HuH-7 (cell line): ENCODE measurements at regions not wholly inside any gene's neighbourhood (a gene's known extent, or its start where the extent isn't known, plus 50 kb on each side); places are given as distances from the start of the nearest gene placed in this dataset.

Experiments
- DNase-seq: peaks from one replicate; pipeline ENCODE4 v3.0.0; 2011; ENCODE audit warnings: low spot score

DNA sequence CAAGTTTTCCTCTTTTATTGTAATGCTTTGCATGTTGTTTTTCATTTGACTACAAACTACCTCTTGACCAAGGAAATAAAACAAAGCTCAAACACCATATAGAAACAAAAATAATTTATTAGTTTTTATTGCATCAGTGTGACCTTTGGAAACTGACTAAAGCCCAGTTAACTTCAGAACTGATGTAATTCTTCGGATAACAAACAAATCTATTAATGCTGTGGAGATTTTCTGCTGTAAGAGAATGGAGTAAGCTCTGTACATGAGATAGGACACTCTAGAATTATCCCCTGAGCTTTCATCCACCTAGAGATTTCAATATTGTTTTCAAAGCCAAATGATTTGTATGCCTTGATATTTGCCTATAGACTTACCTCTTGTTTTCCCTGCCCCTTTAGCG lies 154.0 kb upstream of the KCNK2 start:
- DNase-seq, result no peak

DNA sequence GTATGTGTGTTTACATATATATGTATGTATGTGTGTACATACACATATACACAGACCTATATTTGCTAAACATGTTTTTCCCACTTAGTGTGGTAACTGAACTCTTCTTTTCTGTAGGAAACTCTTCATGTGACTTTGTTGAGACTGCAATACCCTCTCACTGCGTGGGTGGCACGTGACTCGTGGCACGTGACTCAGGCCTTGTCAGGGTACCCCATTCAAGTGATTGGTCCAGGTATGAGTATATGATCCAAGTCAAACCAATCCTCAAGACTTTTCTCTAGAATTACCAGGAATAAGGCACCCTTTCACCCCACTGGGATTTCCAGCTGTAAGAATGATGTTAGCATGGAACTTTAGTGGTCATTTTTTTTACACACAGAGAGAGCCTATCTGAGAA lies 149.2 kb upstream of the KCNK2 start:
- no peak for DNase-seq

DNA sequence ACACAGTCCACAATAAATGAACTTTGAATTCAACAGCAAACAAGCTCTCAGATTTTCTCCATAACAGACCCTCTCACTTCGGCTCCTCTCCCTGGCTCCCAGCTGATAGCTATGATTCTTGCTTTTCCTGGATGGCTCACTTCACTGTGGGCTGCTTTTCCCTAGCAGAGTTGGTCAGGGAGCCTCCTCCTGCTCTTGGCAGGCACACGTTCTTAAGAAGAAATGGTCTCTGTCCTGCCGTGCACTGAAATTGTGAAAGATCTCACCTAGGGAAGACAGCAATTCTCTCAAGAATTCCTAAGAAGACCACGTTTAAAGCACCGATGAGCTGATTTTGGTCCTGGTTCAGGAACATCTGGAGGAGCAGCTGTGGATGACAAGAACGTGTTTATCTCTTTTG lies 148.5 kb upstream of the KCNK2 start:
- no peak for DNase-seq

GRCh38 chr1:214935258-214935657 lies 147.3 kb upstream of the KCNK2 start:
- DNase-seq, result no peak

DNA sequence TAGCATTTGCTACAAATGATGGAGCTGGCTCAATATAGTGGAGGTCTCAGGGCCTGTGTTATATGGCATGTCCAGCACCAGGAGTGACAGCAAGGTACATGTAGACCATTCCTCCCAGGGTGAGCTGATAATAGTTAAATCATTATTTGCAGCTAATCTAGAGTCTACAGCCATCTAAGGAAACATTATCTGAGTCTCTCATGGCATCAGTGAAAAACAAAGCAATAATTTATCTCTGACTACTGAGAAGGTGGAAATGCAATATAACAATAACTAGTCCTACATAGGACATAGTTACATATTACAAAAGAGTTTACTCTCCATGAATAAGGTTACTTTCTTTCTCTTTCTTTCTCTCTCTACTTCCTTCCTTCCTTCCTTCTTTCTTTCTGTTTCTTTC lies 143.4 kb upstream of the KCNK2 start:
- no peak for DNase-seq

DNA sequence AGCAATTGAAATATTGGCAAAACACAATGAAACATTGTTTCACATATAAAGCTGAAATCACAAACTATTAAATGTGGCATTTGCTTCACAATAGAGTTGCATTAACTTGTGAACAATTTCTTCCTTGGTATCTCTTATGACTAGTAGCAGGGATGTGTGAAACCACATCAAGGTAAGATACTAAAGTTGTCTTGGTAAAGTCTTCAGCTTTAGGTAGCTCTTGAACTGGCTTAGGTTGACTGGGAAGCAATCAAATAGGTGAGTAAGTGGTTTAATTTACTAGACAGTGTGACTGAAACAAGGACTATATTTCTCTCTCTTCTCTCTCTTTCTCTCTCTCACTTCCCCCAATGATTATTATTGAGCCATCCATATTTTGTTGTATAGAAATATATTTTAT lies 141.5 kb upstream of the KCNK2 start:
- DNase-seq, result no peak

- no peak for DNase-seq
These were observed 139.5 kb upstream of the KCNK2 start for GRCh38 chr1:214943054-214943453.

DNA sequence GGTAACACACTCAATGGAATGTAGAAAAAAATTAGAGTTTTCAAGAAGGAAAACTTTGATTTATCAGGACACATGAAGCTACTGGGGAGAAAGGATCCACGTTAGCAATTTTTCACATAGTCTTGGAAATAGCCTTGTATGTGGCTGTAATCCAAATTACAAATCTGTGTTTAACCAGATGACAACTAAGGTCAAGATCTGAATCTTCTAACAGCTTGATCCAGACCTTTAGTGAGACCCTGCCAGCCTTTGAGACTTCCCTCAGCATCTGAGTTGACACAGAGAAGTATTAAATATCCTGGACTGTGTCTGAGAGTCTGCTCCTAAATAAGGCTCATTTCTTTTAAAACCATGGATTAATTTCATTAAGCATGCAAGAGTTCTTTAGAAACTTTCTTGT lies 135.9 kb upstream of the KCNK2 start:
- DNase-seq, result no peak

GRCh38 chr1:214952648-214953047 lies 129.9 kb upstream of the KCNK2 start:
- DNase-seq, result no peak

DNA sequence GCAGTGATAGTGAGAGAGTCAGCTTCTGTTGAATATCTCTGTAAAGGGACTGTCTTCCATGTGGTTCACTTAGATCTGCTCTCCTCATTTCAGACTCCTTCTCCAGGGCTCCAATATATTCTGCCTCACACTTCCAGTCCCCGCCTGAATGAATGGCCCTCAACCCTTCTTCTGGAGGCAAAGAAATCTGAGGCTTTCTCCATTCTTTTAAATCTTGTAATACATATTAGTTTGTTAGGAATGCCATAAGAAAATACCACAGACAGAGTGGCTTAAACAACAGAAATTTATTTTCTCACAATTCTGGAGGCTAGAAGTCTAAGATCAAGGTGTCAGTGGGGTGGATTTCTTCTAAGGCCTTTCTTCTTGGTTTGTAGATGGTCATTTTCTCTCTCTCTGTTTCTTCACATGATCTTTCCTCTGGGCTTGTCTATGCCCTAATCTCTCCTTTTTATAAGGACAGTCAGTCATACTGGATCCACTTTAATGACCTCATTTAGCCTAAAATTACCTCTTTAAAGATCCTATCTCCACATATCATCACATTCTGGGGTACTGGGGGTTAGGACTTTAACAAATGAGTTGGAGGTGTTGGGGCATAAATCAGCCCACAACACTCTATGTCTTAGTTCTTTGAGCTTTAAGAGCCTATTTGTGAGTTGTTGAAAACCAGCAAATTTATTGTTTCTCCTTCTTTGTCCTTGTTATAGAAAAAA lies 128.5 kb upstream of the KCNK2 start:
- no peak for DNase-seq

DNA sequence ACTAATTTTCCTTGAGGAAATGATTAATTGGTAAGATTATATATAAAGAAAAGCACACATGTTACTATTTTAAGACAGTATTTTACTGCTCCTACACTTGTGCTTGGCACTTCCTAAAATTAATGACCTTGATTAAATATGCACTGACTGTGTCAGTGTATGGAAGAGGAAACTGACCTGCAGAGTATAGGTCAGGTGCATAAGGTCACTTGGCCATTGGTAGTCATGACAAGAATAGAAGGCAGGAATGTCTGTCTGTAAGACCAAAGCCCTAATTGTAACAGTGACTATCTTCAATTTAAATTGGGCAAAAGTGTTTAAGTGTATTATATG lies 128.0 kb upstream of the KCNK2 start:
- DNase-seq, result no peak

- no peak for DNase-seq
These were observed 125.0 kb upstream of the KCNK2 start for GRCh38 chr1:214957330-214958137.

GRCh38 chr1:214958486-214958885 lies 124.1 kb upstream of the KCNK2 start:
- no peak for DNase-seq

DNA sequence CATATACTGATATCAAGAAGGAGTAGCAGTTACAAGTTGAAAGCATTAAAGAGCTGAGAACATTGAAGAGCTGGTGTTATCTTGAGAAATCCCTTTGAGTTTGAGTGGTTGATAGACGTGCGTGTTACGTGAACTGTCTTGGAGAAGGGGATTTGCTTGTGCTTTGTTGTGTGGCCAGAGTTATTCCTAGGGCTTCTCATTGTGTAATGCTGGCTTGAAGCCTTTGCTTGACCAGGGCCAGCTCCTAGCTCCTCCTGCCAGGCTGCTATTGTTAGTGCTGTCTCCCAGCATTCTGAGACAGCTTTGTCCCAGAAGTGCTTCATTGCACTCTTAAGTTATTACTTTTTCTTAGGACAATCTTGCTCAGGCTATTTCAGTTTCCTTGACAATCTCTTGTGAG lies 116.2 kb upstream of the KCNK2 start:
- no peak for DNase-seq

GRCh38 chr1:214967865-214968575 lies 114.5 kb upstream of the KCNK2 start:
- no peak for DNase-seq

GRCh38 chr1:214970016-214970415 lies 112.5 kb upstream of the KCNK2 start:
- no peak for DNase-seq

DNA sequence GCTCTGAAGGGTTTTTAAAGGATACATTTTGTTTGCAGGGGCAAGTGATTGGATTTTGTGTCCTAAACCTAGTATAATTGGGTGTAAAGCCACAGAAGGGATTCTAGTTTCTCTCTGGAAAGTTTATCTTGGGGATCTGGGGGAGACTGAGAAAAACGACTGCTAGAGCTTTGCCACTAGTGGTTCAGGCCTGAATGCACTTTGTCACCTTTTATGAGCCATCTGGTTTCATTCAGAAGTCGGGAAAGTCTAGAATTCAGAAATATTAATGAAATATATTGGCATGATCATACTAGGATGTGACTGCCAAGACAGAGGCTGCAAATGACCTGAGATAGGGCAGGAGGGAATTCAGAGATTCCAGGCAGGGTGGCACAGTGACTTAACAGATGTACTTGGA lies 111.5 kb upstream of the KCNK2 start:
- DNase-seq, result no peak

DNA sequence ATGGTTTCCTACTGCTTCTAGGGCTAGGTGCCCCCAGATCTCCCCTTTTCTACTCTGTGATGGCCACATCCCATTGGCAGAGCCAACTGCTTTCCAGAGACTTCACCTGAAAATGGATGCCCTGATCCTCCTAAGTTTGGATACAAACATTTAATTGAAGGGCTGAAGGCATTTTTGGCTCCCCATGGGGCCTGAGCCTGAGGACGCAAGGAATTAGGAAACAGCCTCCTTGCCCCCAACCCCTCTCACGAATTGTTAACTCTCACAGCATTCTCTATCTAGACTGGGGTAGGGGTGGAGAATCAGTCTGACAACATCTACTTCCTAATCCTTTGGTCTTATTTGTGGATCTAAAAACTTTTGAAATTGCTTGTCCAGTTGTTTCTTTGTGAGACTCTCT lies 108.5 kb upstream of the KCNK2 start:
- no peak for DNase-seq

GRCh38 chr1:214976665-214977064 lies 105.9 kb upstream of the KCNK2 start:
- no peak for DNase-seq

DNA sequence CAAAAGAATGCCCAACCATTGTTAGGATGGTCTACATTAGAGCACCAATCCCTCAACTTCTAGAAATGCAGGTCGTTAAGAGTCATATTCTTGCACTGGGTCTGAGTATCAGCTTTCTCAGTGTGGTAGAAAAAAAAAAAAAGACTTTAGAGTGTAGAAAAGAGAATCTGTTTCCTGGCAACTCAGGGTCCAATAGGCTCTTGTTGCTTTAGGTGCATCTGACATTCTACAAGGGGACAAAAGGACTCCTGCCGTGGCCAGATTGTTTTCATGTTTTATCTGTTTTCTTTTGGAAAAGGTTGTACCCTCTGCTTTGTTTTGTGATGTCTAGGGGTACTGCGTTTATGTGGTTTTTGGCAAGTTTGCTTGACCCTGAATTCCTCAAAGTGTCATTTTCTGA lies 105.4 kb upstream of the KCNK2 start:
- DNase-seq, result no peak

- DNase-seq, result no peak
These were observed 104.7 kb upstream of the KCNK2 start for GRCh38 chr1:214977700-214978374.

DNA sequence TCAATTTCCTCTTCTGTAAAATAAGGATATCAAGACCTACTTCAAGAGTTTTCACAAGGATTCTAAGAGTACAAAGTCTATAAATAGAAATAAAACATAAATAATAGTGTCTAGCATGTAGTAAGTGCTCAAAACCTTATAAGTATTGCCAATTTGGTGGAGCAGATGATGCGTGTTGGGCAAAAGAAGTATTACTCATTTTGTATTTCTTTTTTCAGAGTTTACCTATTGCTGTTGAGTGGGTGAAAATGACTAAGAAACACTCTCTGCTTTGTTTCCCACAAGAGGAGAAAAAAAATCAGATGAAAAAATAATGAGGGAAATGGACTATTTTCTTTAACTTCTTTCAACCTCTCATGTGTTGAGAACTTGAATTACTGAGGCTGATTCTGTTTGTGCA lies 103.3 kb upstream of the KCNK2 start:
- DNase-seq, result no peak

DNA sequence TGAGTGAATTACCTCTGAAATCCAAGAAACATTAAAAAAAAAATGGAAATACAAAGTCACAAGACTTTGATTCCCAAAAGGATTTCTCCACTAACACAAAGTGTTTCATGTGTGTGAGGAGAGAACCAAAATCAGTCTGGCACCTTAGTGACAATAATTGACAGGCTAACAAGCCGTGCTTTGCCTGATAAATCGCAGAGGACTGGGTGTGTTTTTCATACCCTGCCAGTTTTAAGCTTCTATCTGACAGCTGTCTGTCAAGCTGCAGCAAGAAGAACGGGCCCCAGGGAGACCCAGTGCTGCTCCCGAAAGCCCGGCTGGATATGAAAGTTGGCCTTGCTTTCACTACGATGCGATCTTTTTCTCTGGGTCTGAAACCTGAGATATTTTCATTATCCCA lies 101.6 kb upstream of the KCNK2 start:
- no peak for DNase-seq
